SKM-1 (cell line): ENCODE measurements at regions not wholly inside any gene's neighbourhood (a gene's known extent, or its start where the extent isn't known, plus 50 kb on each side); places are given as distances from the start of the nearest gene placed in this dataset.

ENCODE experiments used
- DNase-seq: peaks from one replicate; lab custom pipeline; 2025; ENCODE audit not compliant: unreplicated experiment; lab: John Stamatoyannopoulos, UW

GRCh38 chr1:234554218-234554697, 55.7 kb downstream of the IRF2BP2 start:
- no peak for DNase-seq

- DNase-seq = no peak
Observed at GRCh38 chr1:234553240-234554188, 56.5 kb downstream of the IRF2BP2 start.

GRCh38 chr1:234551032-234551378, 59.0 kb downstream of the IRF2BP2 start:
- DNase-seq = no peak

GRCh38 chr1:234550341-234551031, 59.5 kb downstream of the IRF2BP2 start:
- DNase-seq = no peak

- no peak for DNase-seq
Observed at GRCh38 chr1:234549447-234550021, 60.4 kb downstream of the IRF2BP2 start.

- DNase-seq = no peak
Observed at GRCh38 chr1:234546890-234547788, 62.8 kb downstream of the IRF2BP2 start.

GRCh38 chr1:234546387-234546704, 63.6 kb downstream of the IRF2BP2 start:
- DNase-seq = no peak

GRCh38 chr1:234545517-234546386, 64.2 kb downstream of the IRF2BP2 start:
- no peak for DNase-seq

GRCh38 chr1:234544087-234544579, 65.2 kb upstream of the TARBP1 start:
- DNase-seq = no peak

GRCh38 chr1:234543442-234544086, 64.6 kb upstream of the TARBP1 start:
- DNase-seq = no peak

- DNase-seq = no peak
Observed at GRCh38 chr1:234542211-234542850, 63.4 kb upstream of the TARBP1 start.

GRCh38 chr1:234541286-234541975, 62.5 kb upstream of the TARBP1 start:
- no peak for DNase-seq

- DNase-seq = no peak
Observed at GRCh38 chr1:234540404-234540762, 61.4 kb upstream of the TARBP1 start.

- no peak for DNase-seq
Observed at GRCh38 chr1:234539666-234540403, 60.9 kb upstream of the TARBP1 start.

GRCh38 chr1:234538930-234539649, 60.1 kb upstream of the TARBP1 start:
- no peak for DNase-seq

- DNase-seq = no peak
Observed at GRCh38 chr1:234538062-234538731, 59.2 kb upstream of the TARBP1 start.
